ENCODE measurements at regions not wholly inside any gene's neighbourhood (a gene's known extent, or its start where the extent isn't known, plus 50 kb on each side); places are given as distances from the start of the nearest gene placed in this dataset.

- Mint-ChIP-seq H3K27me3 (ENCODE audit: unreplicated experiment) (no peaks in the 10 kb centered on the region), H3K27ac (ENCODE audit: unreplicated experiment) (no peak overlapping the region), H3K4me3 (ENCODE audit: unreplicated experiment) (no peak overlapping the region), H3K9me3 (ENCODE audit: unreplicated experiment) (no peaks in the 10 kb centered on the region), H3K4me1 (ENCODE audit: low read depth, unreplicated experiment) (peaks cover 2% of the 10 kb centered on the region), H3K36me3 (ENCODE audit: unreplicated experiment) (no peaks in the 10 kb centered on the region)
- TF ChIP-seq CTCF (IDR thresholded peaks at IDR 0.05; ENCODE audit: partially characterized antibody, unreplicated experiment), result no peak
- DNase-seq, result no peak
Observed at GRCh38 chr3:144390786-144391185, 419.2 kb downstream of the DIPK2A start.

- Mint-ChIP-seq H3K4me1 (ENCODE audit: low read depth, unreplicated experiment) (peaks cover 2% of the 10 kb centered on the region), H3K27me3 (ENCODE audit: unreplicated experiment) (no peaks in the 10 kb centered on the region), H3K9me3 (ENCODE audit: unreplicated experiment) (no peaks in the 10 kb centered on the region), H3K36me3 (ENCODE audit: unreplicated experiment) (no peaks in the 10 kb centered on the region), H3K27ac (ENCODE audit: unreplicated experiment) (no peak overlapping the region), H3K4me3 (ENCODE audit: unreplicated experiment) (no peak overlapping the region)
- DNase-seq, result no peak
- no peak for TF ChIP-seq CTCF (IDR thresholded peaks at IDR 0.05; ENCODE audit: partially characterized antibody, unreplicated experiment)
Observed at GRCh38 chr3:144391236-144391635, 419.6 kb downstream of the DIPK2A start.

GRCh38 chr3:144394032-144394431, 422.4 kb downstream of the DIPK2A start:
- H3K27ac Mint-ChIP-seq (ENCODE audit: unreplicated experiment), result no peak overlapping the region
- H3K9me3 Mint-ChIP-seq (ENCODE audit: unreplicated experiment), result peaks cover 1% of the 10 kb centered on the region
- H3K4me1 Mint-ChIP-seq (ENCODE audit: low read depth, unreplicated experiment), result peaks cover 2% of the 10 kb centered on the region
- H3K36me3 Mint-ChIP-seq (ENCODE audit: unreplicated experiment), result no peaks in the 10 kb centered on the region
- H3K27me3 Mint-ChIP-seq (ENCODE audit: unreplicated experiment), result no peaks in the 10 kb centered on the region
- DNase-seq, result no peak
- no peak overlapping the region for H3K4me3 Mint-ChIP-seq (ENCODE audit: unreplicated experiment)
- no peak for TF ChIP-seq CTCF (IDR thresholded peaks at IDR 0.05; ENCODE audit: partially characterized antibody, unreplicated experiment)

GRCh38 chr3:144402430-144402829, 430.8 kb downstream of the DIPK2A start:
- Mint-ChIP-seq H3K36me3 (ENCODE audit: unreplicated experiment) (no peaks in the 10 kb centered on the region), H3K27ac (ENCODE audit: unreplicated experiment) (no peak overlapping the region), H3K9me3 (ENCODE audit: unreplicated experiment) (peaks cover 1% of the 10 kb centered on the region), H3K27me3 (ENCODE audit: unreplicated experiment) (no peaks in the 10 kb centered on the region), H3K4me3 (ENCODE audit: unreplicated experiment) (no peak overlapping the region), H3K4me1 (ENCODE audit: low read depth, unreplicated experiment) (no peaks in the 10 kb centered on the region)
- no peak for TF ChIP-seq CTCF (IDR thresholded peaks at IDR 0.05; ENCODE audit: partially characterized antibody, unreplicated experiment)
- no peak for DNase-seq

GRCh38 chr3:144403040-144403457, 431.4 kb downstream of the DIPK2A start:
- no peak for TF ChIP-seq CTCF (IDR thresholded peaks at IDR 0.05; ENCODE audit: partially characterized antibody, unreplicated experiment)
- Mint-ChIP-seq H3K4me3 (ENCODE audit: unreplicated experiment) (no peak overlapping the region), H3K27me3 (ENCODE audit: unreplicated experiment) (no peaks in the 10 kb centered on the region), H3K9me3 (ENCODE audit: unreplicated experiment) (peaks cover 1% of the 10 kb centered on the region), H3K27ac (ENCODE audit: unreplicated experiment) (no peak overlapping the region), H3K4me1 (ENCODE audit: low read depth, unreplicated experiment) (no peaks in the 10 kb centered on the region), H3K36me3 (ENCODE audit: unreplicated experiment) (no peaks in the 10 kb centered on the region)
- no peak for DNase-seq

Measured in glutamatergic neuron (in vitro differentiated cells).